GM18507 (cell line): ENCODE measurements at regions not wholly inside any gene's neighbourhood (a gene's known extent, or its start where the extent isn't known, plus 50 kb on each side); places are given as distances from the start of the nearest gene placed in this dataset.

Experiments
- DNase-seq: peaks from one replicate; pipeline ENCODE4 v3.0.0; 2011; ENCODE audit warnings: low read depth; ENCODE audit not compliant: insufficient read length; ENCODE audit errors: extremely low spot score
- FAIRE-seq: peaks from 2 replicates; lab custom pipeline; 2011; peaks lifted over from hg19 to GRCh38; lab: Jason Lieb, UNC

- DNase-seq: no peak
- FAIRE-seq: no peak
These were observed 199.4 kb downstream of the SREK1 start for GRCh38 chr5:66343370-66344071.

GRCh38 chr5:66344544-66344943 lies 200.4 kb downstream of the SREK1 start:
- FAIRE-seq: no peak
- DNase-seq: no peak

- FAIRE-seq: no peak
- no peak for DNase-seq
These were observed 201.2 kb downstream of the SREK1 start for GRCh38 chr5:66345281-66345680.

- FAIRE-seq: no peak
- DNase-seq: no peak
These were observed 202.8 kb downstream of the SREK1 start for GRCh38 chr5:66346869-66347268.

GRCh38 chr5:66348387-66349125 lies 204.5 kb downstream of the SREK1 start:
- DNase-seq (no peak), FAIRE-seq (no peak)

GRCh38 chr5:66351813-66352212 lies 207.7 kb downstream of the SREK1 start:
- DNase-seq: no peak
- no peak for FAIRE-seq

GRCh38 chr5:66353186-66353585 lies 209.1 kb downstream of the SREK1 start:
- no peak for FAIRE-seq
- no peak for DNase-seq

- DNase-seq (no peak), FAIRE-seq (no peak)
These were observed 210.3 kb downstream of the SREK1 start for GRCh38 chr5:66354422-66354821.

- DNase-seq (no peak), FAIRE-seq (no peak)
These were observed 212.0 kb downstream of the SREK1 start for GRCh38 chr5:66356011-66356565.

GRCh38 chr5:66358741-66359140 lies 214.6 kb downstream of the SREK1 start:
- no peak for FAIRE-seq
- DNase-seq: no peak

GRCh38 chr5:66361070-66361469 lies 217.0 kb downstream of the SREK1 start:
- no peak for DNase-seq
- no peak for FAIRE-seq

GRCh38 chr5:66362046-66362445 lies 217.9 kb downstream of the SREK1 start:
- FAIRE-seq (no peak), DNase-seq (no peak)

- FAIRE-seq: no peak
- no peak for DNase-seq
These were observed 218.6 kb downstream of the SREK1 start for GRCh38 chr5:66362687-66363086.

- DNase-seq (no peak), FAIRE-seq (no peak)
These were observed 219.0 kb downstream of the SREK1 start for GRCh38 chr5:66363097-66363496.

- no peak for DNase-seq
- no peak for FAIRE-seq
These were observed 220.1 kb downstream of the SREK1 start for GRCh38 chr5:66364186-66364585.

- FAIRE-seq: no peak
These were observed 221.9 kb downstream of the SREK1 start for GRCh38 chr5:66365981-66366380.

GRCh38 chr5:66367814-66368541 lies 223.9 kb downstream of the SREK1 start:
- DNase-seq: no peak
- FAIRE-seq: no peak

More at GRCh38 chr5:66365981-66366380, 221.9 kb downstream of the SREK1 start:
- DNase-seq: no peak

- DNase-seq (no peak), FAIRE-seq (no peak)
These were observed 224.7 kb downstream of the SREK1 start for GRCh38 chr5:66368811-66369210.

GRCh38 chr5:66377747-66378146 lies 218.4 kb upstream of the MAST4 start:
- FAIRE-seq: no peak
- no peak for DNase-seq

GRCh38 chr5:66378407-66378806 lies 217.8 kb upstream of the MAST4 start:
- DNase-seq (no peak), FAIRE-seq (no peak)
